ENCODE measurements at regions not wholly inside any gene's neighbourhood (a gene's known extent, or its start where the extent isn't known, plus 50 kb on each side); places are given as distances from the start of the nearest gene placed in this dataset.
"Not testable (repeated sequence)": the region's sequence is repeated elsewhere in the genome, so short reads cannot be mapped to it uniquely, and the experiment has no call there.

- ATAC-seq (no peak), DNase-seq (ENCODE audit: low spot score) (no peak)
- intact Hi-C loops (cut with DNase I), result no loop called here
Measured at GRCh38 chr7:42597300-42597699, 314.6 kb downstream of the C7orf25 start.

- DNase-seq (ENCODE audit: low spot score), result no peak
- ATAC-seq, result no peak
- intact Hi-C loops (cut with DNase I), result no loop called here
Measured at GRCh38 chr7:42596737-42597136, 315.1 kb downstream of the C7orf25 start.

GRCh38 chr7:42593860-42594259, 318.0 kb downstream of the C7orf25 start:
- intact Hi-C loops (cut with DNase I), result no loop called here
- ATAC-seq, result no peak
- no peak for DNase-seq (ENCODE audit: low spot score)

- no peak for DNase-seq (ENCODE audit: low spot score)
- intact Hi-C loops (cut with DNase I), result no loop called here
- ATAC-seq, result no peak
Measured at GRCh38 chr7:42590771-42591310, 321.0 kb downstream of the C7orf25 start.

GRCh38 chr7:42588876-42589275, 323.0 kb downstream of the C7orf25 start:
- DNase-seq (ENCODE audit: low spot score) (no peak), ATAC-seq (no peak)
- intact Hi-C loops (cut with DNase I), result no loop called here

- ATAC-seq (no peak), DNase-seq (ENCODE audit: low spot score) (no peak)
- intact Hi-C loops (cut with DNase I), result no loop called here
Measured at GRCh38 chr7:42587806-42588205, 324.1 kb downstream of the C7orf25 start.

- intact Hi-C loops (cut with DNase I), result no loop called here
- no peak for ATAC-seq
- DNase-seq (ENCODE audit: low spot score), result no peak
Measured at GRCh38 chr7:42580061-42580460, 331.8 kb downstream of the C7orf25 start.

GRCh38 chr7:42575171-42575570, 336.7 kb downstream of the C7orf25 start:
- DNase-seq (ENCODE audit: low spot score) (no peak), ATAC-seq (no peak)
- intact Hi-C loops (cut with DNase I), result no loop called here

GRCh38 chr7:42574685-42575084, 337.2 kb downstream of the C7orf25 start:
- ATAC-seq, result no peak
- intact Hi-C loops (cut with DNase I), result no loop called here
- DNase-seq (ENCODE audit: low spot score), result no peak

GRCh38 chr7:42573881-42574672, 337.1 kb upstream of the GLI3 start:
- ATAC-seq, result no peak
- DNase-seq (ENCODE audit: low spot score), result no peak
- intact Hi-C loops (cut with DNase I), result no loop called here

- no peak for ATAC-seq
- intact Hi-C loops (cut with DNase I), result no loop called here
- DNase-seq (ENCODE audit: low spot score), result no peak
Measured at GRCh38 chr7:42572561-42572960, 335.6 kb upstream of the GLI3 start.

- no peak for ATAC-seq
- DNase-seq (ENCODE audit: low spot score), result no peak
- intact Hi-C loops (cut with DNase I), result no loop called here
Measured at GRCh38 chr7:42572056-42572455, 335.0 kb upstream of the GLI3 start.

- no peak for DNase-seq (ENCODE audit: low spot score)
- ATAC-seq, result no peak
- intact Hi-C loops (cut with DNase I), result no loop called here
Measured at GRCh38 chr7:42570944-42571343, 333.9 kb upstream of the GLI3 start.

- DNase-seq (ENCODE audit: low spot score) (no peak), ATAC-seq (no peak)
- intact Hi-C loops (cut with DNase I), result no loop called here
Measured at GRCh38 chr7:42567051-42567450, 330.0 kb upstream of the GLI3 start.

GRCh38 chr7:42561797-42562196, 324.8 kb upstream of the GLI3 start:
- ATAC-seq (no peak), DNase-seq (ENCODE audit: low spot score) (no peak)
- intact Hi-C loops (cut with DNase I), result no loop called here

- ATAC-seq (no peak), DNase-seq (ENCODE audit: low spot score) (no peak)
- intact Hi-C loops (cut with DNase I), result no loop called here
Measured at GRCh38 chr7:42560866-42561265, 323.9 kb upstream of the GLI3 start.

GRCh38 chr7:42554932-42555331, 317.9 kb upstream of the GLI3 start:
- ATAC-seq; intact Hi-C loops (cut with DNase I); DNase-seq (ENCODE audit: low spot score): not testable (repeated sequence)

- intact Hi-C loops (cut with DNase I), result no loop called here
- ATAC-seq, result no peak
- DNase-seq (ENCODE audit: low spot score), result no peak
Measured at GRCh38 chr7:42552227-42552626, 315.2 kb upstream of the GLI3 start.

- ATAC-seq, result no peak
- intact Hi-C loops (cut with DNase I), result no loop called here
- no peak for DNase-seq (ENCODE audit: low spot score)
Measured at GRCh38 chr7:42550706-42551470, 313.9 kb upstream of the GLI3 start.

GRCh38 chr7:42549866-42550485, 313.0 kb upstream of the GLI3 start:
- no peak for DNase-seq (ENCODE audit: low spot score)
- no peak for ATAC-seq
- intact Hi-C loops (cut with DNase I), result no loop called here

All from sciatic nerve (tissue), 2 donors.